Activated CD4-positive, alpha-beta T cell treated with anti-CD3 and anti-CD28 coated beads, Interleukin-2, amount 50 U/mL, for 4 hours (primary cell): ENCODE measurements at regions not wholly inside any gene's neighbourhood (a gene's known extent, or its start where the extent isn't known, plus 50 kb on each side); places are given as distances from the start of the nearest gene placed in this dataset.

Source experiments
- DNase-seq, 2 experiments: peaks; one replicate each; pipeline ENCODE4 v3.0.0-alpha.2; 2020

DNA sequence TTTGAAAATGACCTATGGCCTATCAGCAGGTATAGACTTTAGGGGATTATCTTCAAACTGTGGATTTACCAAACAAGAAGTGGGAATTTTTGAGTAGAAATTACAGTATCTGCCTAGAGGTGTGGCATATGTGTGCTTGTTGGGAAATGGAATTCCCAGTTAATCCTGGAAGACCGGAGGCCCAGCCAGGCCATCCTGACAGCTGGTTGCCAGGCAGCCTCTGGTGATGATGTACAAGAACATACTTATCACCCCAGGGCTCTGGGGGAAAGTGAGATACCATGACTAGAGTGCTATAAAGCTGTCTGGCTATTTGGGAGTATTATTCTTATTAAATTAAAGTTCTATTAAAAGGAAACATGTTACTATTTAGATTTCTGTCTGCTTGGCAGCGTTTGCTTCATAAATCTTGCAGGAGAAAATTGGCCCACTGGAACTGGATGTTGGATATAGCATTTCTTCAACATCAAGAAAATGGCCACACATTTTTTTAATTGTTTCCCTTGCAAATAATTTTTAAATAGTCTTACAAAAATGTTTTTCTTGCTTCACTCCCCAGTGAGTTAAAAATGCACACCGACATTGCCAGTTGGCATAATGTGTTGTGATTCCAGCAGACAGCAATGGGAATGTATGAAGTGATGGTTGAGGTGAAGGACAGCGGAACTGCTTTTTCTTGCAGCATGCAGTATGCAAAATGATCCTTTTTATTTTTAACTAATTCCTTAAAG is 187.8 kb downstream of the MYLK4 start:
- no peak for DNase-seq

- no peak for DNase-seq
These were observed 189.6 kb downstream of the MYLK4 start for GRCh38 chr6:2560917-2561698.

DNA sequence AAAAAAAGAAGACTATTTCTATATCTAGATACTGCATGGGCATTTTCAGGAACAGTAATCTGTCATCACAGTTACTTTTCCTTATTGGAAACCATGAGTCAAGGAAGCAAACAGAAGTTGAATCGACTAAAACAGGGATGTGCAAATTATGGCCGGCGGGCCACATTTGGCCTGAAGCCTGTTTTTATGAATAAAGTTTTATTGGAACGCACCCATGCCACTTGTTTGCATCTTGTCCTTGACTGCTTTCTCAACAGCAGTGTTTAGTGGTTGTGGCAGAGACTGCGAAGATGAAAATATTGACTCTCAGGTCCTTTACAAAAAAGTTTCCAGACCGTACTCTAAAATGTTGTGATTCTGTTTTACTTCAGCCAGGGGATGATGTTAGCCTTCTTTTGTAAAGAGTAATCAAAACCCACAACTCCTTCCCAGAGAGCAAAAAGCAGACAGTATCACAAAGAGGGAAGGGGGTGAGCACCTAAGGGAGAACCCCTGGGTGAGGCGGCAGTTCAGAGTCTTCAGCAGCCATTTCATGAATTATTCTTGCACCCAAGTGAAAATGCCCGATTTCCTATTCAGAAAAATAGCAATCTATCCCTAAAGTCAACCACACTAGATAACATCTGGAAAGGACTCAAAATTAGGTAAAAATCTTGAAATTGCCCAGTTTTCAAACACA is 190.4 kb downstream of the MYLK4 start:
- no peak for DNase-seq

GRCh38 chr6:2558861-2559801 is 191.6 kb downstream of the MYLK4 start:
- no peak for DNase-seq

GRCh38 chr6:2558098-2558680 is 192.5 kb downstream of the MYLK4 start:
- DNase-seq = no peak

GRCh38 chr6:2557181-2557720 is 193.5 kb downstream of the MYLK4 start:
- no peak for DNase-seq

GRCh38 chr6:2556761-2557160 is 194.0 kb downstream of the MYLK4 start:
- no peak for DNase-seq

- DNase-seq = no peak
These were observed 196.0 kb downstream of the MYLK4 start for GRCh38 chr6:2554651-2555260.

DNA sequence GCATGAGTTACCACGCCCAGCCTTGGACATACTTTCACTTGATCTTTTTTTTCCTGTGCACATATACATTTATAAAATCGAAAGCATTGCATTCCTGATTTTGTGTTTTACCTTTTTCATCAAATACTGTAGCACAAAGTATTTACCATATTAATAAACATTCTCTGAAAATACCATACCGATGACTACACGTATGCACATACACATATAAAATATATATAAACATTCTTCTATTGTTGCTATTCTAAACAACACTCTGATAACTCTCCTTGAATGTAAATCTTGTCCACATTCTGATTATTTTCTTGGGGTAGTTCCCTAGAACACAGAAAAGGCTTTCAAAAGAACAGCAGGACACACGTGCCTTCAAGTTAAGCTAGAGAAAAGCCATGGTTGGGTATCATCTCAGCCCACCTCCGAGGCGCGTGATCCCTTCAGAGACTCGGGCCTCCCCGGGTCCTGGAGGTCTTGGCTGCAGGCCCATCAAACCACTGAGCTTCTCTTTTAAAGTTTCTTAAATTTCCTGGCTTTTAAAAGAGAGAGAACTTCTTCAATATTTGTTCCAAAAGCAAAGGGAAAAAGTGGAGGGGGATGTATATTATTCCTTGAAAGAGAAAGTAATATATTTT is 198.1 kb downstream of the MYLK4 start:
- DNase-seq = no peak

DNA sequence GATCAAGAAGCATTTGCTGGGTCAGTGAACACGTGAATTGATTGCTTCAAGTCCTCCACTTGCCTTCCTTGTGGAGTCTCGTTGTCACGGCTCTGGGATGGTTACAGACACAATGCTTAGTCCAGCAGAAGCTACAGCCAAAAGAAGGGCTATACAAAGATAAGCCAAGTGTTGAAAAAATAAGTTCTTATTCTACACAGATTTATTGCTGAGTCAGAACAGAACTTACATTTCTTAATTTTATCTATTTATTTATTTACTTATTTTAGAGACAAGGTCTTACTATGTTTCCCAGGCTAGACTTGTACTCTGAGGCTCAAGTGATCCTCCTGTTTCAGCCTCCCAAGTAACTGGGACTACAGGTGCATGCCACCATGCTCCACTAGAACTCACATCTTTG is 199.0 kb downstream of the MYLK4 start:
- DNase-seq = no peak

DNA sequence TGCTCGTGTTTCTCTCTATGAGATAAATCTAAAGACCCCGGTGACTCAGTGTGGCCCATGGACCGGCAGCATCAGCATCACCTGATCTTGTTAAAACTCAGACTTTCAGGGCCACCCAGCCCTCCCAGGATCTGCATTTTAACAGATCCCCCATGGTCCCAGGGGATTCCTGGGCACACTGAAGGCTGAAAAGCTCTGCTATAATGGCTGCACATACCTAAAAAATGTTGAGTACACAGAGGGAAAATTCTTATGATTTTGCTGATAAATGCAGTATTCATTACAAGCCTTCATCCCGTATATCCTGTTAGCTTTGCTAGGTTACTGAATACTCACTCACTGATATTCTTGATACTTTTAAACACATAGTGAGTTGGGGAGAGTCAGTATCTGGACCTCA is 200.5 kb downstream of the MYLK4 start:
- DNase-seq = no peak

- no peak for DNase-seq
These were observed 200.9 kb downstream of the MYLK4 start for GRCh38 chr6:2549834-2550233.

DNA sequence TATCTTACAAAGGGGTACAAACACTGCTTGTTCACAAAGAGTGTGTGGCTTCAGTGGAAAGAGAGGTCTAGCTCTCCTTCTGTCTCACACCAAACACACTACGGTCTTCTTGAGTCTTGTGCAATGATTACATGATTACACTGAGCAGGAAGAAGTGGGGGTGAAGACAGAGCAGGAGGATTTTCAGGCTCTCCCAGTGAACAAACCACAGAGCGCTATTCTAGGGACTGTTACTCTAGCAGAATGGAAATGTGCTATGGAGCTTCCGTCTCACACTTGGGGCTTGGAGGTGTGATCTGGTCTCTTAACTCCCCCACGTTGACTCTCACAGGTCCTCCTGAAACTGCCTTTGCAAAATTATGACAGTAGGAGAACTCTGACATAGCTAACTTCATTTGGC is 203.4 kb downstream of the MYLK4 start:
- DNase-seq = no peak

DNA sequence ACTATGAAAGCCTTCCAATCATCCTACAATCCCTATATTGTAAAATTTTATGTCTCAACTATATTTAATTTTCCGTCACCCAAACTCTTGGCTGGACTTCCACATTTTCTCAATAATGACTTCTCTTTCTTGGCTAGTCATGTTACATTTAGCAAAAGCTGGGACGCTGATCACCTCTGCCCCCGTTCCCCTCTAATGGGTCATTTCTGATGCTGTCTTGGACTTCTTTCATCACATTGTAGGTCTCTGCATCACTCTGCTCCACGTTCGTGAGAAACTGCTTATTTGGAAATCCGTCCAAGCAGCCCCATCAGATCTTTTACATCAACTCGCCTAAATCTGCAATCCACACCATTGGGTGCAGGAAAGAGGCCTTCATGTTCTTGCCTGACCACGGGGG is 203.8 kb downstream of the MYLK4 start:
- DNase-seq = no peak

GRCh38 chr6:2545383-2546038 is 205.2 kb downstream of the MYLK4 start:
- DNase-seq = no peak

- no peak for DNase-seq
These were observed 207.4 kb downstream of the MYLK4 start for GRCh38 chr6:2543321-2543720.

GRCh38 chr6:2542858-2543218 is 207.9 kb downstream of the MYLK4 start:
- no peak for DNase-seq

GRCh38 chr6:2542101-2542857 is 208.4 kb downstream of the MYLK4 start:
- no peak for DNase-seq

- DNase-seq = no peak
These were observed 214.3 kb downstream of the MYLK4 start for GRCh38 chr6:2536451-2536850.

DNA sequence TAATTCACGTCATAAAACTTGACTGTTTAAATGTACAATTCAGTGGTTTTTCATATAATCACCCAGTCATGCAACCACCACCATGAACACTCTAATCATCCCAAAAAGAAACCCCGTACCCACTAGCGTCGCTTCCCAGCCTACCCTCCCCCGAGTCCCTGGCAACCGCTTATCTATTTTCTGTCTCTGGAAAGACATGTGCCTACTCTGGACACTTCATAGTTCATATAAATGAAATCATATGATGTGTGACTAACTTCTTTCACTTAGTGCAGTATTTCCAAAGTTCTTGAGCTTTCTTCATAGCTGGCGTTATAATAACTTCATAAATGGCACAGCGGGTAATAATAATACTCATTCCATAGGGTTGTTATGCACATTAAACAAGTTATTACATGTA is 215.2 kb downstream of the MYLK4 start:
- DNase-seq = no peak
